NCI-H2029 treated with DMSO at 0.1 percent for 48 hours (cell line): ENCODE measurements at regions not wholly inside any gene's neighbourhood (a gene's known extent, or its start where the extent isn't known, plus 50 kb on each side); places are given as distances from the start of the nearest gene placed in this dataset.

Experiments used
- DNase-seq: peaks from one replicate; lab custom pipeline; 2025; lab: John Stamatoyannopoulos, UW

DNA sequence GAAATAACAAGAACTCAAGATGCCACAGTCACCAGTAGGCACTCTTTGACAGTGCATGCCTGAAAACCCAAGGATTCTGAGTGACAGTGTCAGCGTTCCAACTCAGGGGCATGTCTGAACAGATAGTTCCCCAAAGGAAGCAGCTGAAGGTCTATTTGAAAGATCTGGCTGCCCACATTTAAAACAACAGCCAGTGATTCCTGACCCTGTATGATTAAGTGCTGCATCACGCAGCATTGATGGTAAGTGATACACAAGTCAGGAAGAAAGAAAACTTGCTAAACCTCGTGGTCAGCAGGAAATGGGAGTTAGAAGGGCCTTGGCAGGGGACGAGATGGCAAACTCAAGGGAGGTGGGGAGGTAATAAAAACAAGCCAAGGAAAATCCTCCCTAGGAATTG, 1013.1 kb downstream of the TYW1 start:
- DNase-seq, result no peak

GRCh38 chr7:68014031-68014736, 1017.6 kb downstream of the TYW1 start:
- no peak for DNase-seq

DNA sequence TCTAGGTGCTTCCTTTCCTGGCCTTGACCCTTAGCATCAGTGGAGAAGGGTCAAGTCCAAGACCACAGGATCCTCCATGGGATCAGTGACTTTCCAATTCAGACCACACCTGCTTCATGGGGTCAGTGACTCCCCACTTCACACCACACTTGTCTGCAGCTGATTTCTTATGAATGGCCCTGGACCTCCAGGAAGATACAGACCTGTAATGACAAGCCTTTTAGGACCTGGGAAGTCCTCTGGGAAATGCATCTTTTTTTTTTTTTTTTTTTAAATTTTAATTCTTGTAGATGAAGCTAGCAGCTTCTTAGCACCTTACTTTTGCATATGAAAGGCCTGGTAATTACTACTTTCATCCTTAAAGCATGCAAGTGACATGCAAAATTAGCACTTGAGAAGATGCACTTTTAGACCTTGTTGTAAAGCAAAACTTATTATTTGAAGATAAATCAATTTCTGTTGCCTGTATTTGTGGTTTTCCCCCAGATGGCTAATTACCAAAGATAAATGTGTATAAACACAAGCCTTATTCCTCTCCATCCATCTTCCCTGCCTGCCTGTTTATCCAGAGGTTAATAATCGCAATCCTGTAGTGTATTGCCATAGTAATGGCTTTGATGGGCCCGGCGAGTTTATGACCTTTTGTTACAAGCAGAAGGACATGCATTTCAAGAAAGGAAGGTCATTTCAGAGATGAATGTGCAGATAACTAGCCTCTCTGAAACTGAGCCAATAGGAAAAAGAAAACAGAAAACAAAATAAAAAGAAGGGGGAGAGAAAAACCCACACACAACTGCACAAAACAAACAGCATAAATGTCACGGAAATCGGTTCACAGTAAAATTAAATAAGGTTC, 1018.7 kb downstream of the TYW1 start:
- no peak for DNase-seq

DNA sequence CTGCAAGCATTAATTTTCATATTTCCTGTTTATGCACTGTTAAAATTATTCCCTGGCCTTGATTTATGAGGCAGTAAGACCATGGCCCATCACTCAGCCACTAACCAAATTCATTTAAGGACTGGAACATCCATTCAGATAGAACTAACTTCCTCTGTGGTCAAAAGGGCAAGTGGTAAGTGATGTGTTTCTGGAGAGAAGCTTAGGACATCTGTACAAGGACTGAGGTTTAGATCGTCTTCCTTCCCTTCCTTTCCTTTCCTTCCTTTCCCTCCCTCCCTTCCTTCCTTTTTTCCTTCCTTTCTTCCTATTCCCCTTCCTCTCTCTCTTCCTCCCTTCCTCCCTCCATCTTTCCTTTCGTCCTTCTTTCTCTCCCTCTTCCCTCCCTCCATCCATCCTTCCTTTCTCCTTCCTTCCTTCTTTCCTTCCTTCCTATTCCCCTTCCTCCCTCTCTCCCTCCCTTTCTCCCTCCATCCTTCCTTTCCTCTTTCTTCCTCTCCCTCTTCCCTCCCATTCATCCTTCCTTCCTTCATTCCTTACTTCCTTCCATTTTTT, 1019.4 kb downstream of the TYW1 start:
- DNase-seq, result no peak

- no peak for DNase-seq
Measured at GRCh38 chr7:68020102-68020501, 1023.5 kb downstream of the TYW1 start.

DNA sequence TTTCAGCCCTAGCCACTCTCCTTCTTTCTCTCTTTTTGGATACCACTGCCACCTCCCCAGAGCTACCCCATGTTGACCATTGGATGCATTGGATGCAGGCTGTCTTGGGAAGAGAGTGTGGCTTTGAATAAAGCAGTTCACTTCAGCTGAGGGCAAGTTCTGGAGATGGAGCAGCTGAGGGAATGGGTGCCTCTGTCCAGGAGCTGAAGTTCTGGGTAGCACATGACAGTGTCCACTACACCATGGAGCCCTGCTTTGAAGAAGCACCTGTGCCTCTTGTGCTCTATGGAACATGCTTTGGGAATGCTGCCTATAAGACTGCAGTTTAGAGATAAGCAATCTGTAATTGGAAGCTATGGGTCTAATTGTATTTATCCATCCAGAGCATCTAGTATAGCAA, 1028.7 kb downstream of the TYW1 start:
- no peak for DNase-seq

- no peak for DNase-seq
Measured at GRCh38 chr7:68030530-68030929, 1033.9 kb downstream of the TYW1 start.

- no peak for DNase-seq
Measured at GRCh38 chr7:68031180-68031943, 1034.7 kb downstream of the TYW1 start.

DNA sequence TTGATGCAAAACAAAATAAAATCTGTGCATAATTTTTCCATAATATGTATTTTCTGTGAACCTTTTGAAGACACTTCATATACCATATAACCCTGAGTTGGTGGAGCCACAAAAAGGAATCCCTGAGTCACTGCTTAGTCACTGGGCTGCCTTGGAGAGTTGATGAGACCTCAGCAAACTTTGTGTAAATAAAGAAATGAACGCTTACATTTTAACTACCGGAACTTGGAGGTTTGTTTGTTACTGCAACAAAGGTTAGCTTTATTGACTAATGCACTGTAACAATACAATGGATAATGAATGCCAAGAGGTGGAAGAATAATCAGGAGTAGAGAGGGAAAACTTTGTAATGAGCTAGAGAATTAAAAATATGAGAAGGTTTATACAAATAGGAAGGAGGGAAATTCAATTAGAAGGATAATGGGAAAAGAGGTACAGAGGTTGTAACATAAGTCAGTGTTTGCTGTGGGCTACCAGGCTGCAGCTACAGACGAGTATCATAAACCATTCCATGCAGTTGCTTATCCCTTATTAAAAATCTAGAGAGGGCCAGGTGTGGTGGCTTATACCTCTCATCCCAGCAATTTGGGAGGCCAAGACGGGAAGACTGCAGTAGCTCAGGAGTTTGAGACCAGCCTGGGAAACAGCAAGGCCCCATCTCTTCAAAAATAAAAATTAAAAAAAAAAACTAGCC, 1042.1 kb downstream of the TYW1 start:
- DNase-seq, result no peak

GRCh38 chr7:68041554-68041953, 1044.9 kb downstream of the TYW1 start:
- no peak for DNase-seq

DNA sequence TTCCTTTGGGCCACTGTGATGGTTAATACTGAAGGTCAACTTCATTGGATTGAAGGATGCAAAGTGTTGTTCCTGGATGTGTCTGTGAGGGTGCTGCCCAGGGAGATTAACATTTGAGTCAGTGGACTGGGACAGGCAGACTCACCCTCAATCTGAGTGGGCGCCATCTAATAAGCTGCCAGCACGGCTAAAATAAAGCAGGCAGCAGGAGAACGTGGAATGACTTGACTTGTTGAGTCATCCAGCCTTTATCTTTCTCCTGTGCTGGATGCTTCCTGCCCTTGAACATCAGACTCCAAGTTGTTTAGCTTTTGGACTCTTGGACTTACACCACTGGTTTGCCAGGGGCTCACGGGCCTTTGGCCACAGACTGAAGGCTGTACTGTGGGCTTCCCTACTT, 1046.9 kb downstream of the TYW1 start:
- DNase-seq, result no peak

- no peak for DNase-seq
Measured at GRCh38 chr7:68050627-68051026, 1054.0 kb downstream of the TYW1 start.

GRCh38 chr7:68058014-68058413, 1061.4 kb downstream of the TYW1 start:
- peak; percentile 7 for DNase-seq

DNA sequence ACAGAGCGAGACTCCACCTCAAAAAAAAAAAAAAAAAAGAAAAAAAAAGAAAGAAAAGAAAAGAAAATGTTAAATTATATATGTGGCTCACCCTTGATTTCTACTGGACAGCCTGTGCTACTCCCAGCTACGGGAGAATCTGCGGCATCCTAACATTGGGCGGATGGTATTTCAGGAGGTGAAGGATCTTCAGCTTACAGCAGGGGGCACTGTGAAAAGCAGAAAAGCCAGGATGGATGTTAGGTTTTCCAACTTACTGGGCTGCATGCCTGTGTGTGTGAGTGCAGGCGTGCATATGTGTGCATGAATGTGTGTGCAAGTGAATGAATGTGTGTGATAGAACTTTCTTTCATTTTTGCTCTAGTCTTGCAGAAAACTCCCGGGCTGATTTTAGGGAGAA, 1066.5 kb downstream of the TYW1 start:
- DNase-seq, result no peak

DNA sequence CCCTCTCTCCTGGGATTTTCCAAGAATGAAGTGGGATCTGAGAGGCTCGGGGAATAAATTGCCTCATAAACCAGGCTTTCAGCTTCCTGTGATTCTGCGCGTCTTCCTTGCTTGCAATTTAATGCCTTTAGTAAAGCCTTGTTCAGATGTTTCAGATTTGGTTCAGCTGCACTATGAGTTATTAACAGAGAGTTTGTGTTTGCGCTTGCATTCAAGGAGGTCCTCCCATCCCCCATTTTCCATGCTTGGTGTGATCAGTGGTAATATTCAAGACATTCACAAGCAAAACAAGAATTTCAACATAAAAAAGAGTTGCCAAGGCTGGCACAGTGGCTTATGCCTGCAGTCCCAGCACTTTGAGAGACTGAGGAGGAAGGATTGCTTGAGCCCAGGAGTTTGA, 1068.9 kb downstream of the TYW1 start:
- no peak for DNase-seq

GRCh38 chr7:68067845-68068244, 1071.2 kb downstream of the TYW1 start:
- DNase-seq, result no peak

- no peak for DNase-seq
Measured at GRCh38 chr7:68070992-68071391, 1074.4 kb downstream of the TYW1 start.

- no peak for DNase-seq
Measured at GRCh38 chr7:68073701-68074100, 1077.1 kb downstream of the TYW1 start.

DNA sequence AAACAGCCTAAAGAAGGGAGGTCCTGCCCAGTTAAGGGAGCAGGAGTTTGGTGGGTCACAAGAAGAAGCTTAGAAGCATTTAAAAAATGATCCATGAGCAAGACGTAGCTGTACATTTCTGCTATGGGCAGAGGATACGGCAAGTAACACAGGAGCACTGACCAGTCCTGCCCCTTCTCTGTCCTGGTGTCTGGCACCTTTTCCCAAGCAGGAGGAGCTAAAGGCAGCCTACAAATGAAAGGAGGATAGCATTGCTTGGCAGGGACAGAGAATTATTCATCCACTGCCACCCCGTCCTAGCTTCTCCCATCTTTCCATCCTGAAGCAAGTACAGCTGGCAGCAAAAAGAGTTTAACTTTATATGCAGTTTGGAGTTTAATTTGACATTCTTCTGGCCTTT, 1077.6 kb downstream of the TYW1 start:
- DNase-seq, result no peak

- DNase-seq, result no peak
Measured at GRCh38 chr7:68078157-68078710, 1081.6 kb downstream of the TYW1 start.
